CD4-positive, alpha-beta T cell treated with Interferon gamma for 1 hour (primary cell): ENCODE measurements at regions not wholly inside any gene's neighbourhood (a gene's known extent, or its start where the extent isn't known, plus 50 kb on each side); places are given as distances from the start of the nearest gene placed in this dataset.

ENCODE experiments used
- DNase-seq: peaks from one replicate; pipeline ENCODE4 v3.0.0-alpha.2; 2020

DNA sequence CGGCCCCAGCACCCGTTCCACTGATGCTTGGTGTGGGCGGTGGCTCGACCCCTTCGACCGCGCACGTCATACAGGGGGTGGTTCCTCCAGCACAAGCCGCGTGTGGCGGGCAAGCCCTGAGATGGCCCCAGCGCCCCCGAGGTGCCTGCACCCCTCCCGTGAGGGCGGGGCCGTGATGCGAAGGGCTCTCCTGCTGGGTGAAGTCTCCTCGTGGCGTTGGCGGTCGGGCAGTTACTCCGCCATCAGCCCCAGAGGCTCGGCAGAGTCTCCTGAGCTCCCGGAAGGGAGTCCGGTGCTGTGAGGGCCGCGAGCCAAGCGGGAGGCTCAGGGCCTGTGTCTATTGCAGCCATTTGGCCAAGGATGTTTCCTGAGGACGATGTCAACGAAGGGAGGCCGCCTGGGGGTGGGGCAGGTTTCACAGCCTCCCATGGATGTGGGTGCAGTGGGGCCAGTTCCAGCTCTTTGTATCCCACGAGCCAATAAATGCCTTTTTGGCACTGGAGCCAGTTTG lies 78.1 kb upstream of the GALNT9 start:
- DNase-seq = no peak

DNA sequence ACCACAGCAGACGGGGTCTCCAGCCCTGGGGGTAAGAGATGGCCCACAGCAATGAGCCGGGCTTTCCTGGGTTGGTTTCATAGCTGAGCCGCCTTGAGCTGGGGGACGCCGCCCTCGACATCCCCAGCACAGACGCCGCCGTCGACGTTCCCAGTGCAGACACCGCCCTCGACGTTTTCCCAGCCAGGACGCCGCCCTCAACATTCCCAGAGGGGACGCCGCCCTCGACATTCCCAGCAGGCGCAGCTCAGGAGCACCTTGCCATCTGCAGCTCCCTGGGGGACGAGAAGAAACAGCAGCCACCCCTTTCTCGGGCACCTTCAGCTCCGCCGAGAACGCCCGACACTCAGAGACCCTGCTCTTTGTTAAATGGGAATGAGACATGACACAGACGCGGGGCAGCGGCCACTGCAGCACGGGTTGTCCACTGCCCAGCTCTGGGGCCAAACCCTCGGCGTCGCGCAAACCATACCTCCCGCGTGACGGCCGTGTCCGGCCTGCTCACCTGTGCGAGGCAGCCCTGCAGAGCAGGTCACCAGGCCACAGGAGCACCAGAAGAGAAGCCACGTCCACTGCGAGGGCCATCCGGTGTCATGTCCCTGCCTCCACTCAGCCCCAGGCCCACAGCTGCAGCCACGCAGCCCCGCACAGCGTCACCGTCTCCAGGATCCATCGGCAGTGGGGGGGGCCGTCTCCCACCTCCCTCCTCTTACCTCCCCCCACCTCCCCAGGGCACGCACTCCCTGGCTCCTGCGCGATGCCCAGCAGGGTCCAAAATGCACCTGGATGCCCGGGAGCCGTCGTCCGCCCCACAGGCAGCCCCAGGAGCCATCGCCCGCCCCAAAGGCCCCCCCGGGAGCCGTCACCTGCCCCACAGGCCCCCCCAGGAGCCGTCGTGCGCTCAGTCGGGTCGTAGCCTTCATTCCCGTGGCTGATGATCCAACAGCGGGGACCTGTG lies 77.4 kb upstream of the GALNT9 start:
- no peak for DNase-seq

DNA sequence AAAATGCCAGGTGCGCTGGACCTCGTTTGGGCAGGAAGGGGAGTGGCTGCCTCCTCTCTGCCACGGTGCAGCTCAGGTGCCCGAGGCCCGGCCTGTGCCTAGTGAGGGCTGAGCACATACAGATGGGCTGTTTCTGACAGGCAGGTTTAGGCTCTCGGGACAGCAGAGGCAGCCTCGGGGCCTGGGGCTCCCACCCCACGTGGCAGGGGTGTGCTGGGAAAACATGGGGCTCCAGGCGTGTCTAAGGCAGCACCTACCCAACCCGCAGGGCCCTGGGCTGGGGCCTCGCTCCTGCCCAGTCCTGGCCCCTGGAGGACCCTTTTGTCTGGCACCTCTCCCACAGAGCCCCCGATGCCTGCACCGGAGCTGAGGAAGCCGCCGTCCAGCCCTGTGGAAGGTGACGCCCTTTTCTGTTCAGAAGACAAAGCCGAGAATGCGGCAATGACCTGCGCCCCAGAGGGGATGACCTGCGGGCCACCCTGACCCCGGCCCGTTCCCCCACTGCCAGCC lies 76.4 kb upstream of the GALNT9 start:
- no peak for DNase-seq

DNA sequence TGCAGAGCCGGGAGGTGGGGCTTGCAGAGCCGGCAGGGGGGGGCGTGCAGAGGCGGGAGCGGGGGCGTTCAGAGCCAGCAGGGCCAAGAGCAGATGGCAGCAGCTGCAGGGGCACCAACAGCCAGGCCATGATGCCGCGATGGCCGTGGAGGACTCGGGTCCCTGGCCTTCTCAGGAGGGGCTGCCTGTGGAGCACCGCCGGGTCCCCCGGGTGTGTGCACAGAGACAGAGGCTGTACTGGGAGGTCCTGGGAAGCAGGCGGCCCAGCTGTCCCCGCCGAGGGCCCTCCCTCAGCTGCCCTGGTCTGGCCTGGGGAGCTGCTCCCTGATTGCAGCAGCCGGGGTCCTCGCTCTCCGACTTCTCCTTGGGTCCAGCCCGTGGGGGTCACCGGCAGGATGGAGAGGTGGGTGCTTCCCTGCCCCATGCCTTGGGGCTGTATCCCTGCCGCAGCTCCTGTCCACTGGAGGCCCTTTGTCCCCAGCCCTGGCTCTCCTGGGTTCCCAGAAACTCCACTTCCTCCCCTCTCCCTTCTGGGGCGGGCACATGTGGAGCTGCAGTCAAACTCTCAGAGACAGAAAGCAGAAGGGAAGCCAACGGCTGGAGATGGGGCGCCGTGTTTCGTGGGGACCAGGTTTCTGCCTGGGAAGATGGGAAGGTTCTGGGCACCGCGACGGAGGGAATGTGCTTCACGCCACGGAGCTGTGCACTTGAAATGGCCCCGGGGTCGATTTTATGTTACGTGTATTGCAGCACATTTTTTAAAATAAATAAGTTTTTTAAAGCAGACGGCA lies 75.8 kb upstream of the GALNT9 start:
- DNase-seq = no peak

- DNase-seq = no peak
Observed at GRCh38 chr12:132404435-132404855, 75.1 kb upstream of the GALNT9 start.

GRCh38 chr12:132403636-132404434 lies 74.4 kb upstream of the GALNT9 start:
- DNase-seq = no peak

- no peak for DNase-seq
Observed at GRCh38 chr12:132402831-132403416, 73.5 kb upstream of the GALNT9 start.

- no peak for DNase-seq
Observed at GRCh38 chr12:132401982-132402381, 72.6 kb upstream of the GALNT9 start.

GRCh38 chr12:132400011-132400641 lies 70.7 kb upstream of the GALNT9 start:
- DNase-seq = no peak

- no peak for DNase-seq
Observed at GRCh38 chr12:132399092-132400010, 70.0 kb upstream of the GALNT9 start.

- DNase-seq = no peak
Observed at GRCh38 chr12:132398386-132398991, 69.1 kb upstream of the GALNT9 start.

- no peak for DNase-seq
Observed at GRCh38 chr12:132397934-132398385, 68.6 kb upstream of the GALNT9 start.

GRCh38 chr12:132397152-132397933 lies 68.0 kb upstream of the GALNT9 start:
- DNase-seq = no peak

GRCh38 chr12:132396657-132397056 lies 67.3 kb upstream of the GALNT9 start:
- DNase-seq = no peak

DNA sequence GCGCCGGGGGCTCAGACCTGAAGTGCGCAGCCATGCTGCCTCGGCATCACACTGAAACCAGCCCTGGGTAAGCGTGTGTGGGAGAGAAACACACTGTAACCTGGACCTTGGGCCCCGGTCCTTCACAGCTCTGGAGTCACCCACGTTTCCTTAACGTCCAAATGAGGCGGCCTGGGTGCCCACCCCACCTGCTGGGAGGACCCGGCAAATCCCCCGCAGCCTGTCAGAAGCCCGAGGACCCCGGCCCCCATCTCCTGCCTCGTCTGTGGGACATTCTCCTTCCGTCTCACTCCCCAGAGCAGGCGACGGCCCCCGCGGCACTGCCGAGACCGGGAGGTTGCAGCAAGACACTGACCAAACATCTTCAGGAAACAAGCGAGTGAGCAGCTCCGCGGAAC lies 66.5 kb upstream of the GALNT9 start:
- no peak for DNase-seq

DNA sequence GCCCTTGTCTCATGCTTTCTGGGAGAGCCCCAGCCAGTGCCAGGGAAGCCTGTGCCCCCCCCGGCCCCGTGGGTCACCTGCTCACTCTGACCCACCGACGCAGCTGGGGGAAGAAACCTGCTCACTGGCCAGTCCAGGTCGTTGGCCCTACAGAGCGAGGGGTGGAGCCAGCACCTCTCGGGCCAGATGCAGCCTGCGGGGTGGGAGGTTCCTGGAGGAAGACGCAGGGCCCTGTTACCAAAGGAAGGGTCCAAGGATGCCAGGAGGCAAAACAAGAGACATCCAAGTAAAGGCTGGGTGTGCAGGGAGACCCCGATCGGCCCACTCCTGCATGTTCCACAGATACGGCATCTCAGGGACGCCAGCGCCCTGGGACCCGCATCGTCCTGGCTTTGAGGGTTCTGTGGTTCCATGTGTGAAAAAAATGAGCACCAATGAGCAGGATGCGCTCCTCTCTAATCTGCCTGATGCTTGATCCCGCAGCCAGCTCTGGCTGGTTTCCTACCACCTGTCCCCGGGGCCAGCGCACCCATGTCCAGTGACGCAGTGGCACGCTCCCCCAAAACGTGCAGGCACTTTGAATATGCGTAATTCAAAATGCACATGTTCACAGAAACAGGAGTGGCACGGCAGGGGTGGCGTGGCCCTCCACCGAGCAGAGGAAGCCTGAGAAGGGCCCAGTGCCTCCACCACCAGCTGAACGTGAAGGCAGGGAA lies 66.0 kb upstream of the GALNT9 start:
- DNase-seq = no peak

DNA sequence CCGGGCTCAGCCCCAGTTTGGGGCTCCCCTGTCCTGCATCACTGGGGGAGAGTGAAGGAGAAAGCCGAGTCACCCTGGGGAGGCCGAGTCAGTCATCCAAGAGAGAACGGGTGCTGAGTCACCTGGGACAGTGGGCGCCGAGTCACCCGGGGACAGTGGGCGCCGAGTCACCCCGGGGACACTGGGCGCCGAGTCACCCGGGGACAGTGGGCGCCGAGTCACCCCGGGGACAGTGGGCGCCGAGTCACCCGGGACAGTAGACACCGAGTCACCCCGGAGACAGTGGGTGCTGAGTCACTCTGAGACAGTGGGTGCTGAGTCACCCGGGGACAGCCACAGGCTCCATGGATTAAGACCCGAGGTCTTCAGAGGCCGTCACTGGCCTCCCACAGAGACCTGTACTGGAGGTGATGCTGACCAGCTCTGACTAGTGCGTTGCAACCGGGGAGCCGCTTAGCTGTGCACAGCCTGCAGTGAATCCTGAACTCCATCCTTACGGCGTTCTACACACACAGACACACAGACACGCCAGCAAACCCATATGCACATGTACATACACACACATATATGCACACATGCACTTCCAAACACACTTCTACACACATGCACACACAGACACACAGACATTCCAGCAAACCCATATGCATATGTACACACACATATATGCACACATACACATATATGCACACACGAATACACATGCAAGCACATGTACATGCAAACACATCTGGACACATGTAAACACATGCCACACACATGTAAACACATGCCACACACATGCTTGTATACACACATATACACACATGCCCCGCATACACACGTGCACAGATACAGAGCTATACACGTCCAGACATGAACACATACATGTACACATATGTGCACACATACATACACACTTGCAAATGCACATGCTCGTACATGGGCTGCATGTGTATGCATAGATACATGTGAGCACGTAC lies 64.9 kb upstream of the GALNT9 start:
- no peak for DNase-seq
